ENCODE measurements at regions not wholly inside any gene's neighbourhood (a gene's known extent, or its start where the extent isn't known, plus 50 kb on each side); places are given as distances from the start of the nearest gene placed in this dataset.

GRCh38 chr21:28442085-28442484 lies 550.6 kb downstream of the LTN1 start:
- no TSS peak for BruUV-seq (replicated peaks)
- intact Hi-C loops (cut with micrococcal nuclease; ENCODE audit: unreplicated experiment), result no loop called here
- CTCF ChIA-PET, result no interaction called here
- Histone ChIP-seq H3K27ac (ENCODE audit: low read length) (no peak overlapping the region), H3K4me1 (ENCODE audit: control insufficient read depth, insufficient read depth, low read length) (no peaks in the 10 kb centered on the region), H3K4me3 (ENCODE audit: low read depth in 2 of 2, low read length in 2 of 2) (no peak overlapping the region), H3K9me3 (ENCODE audit: control insufficient read depth, insufficient read depth, low read depth, low read length) (no peaks in the 10 kb centered on the region), H3K36me3 (ENCODE audit: control insufficient read depth, insufficient read depth, low read length) (no peaks in the 10 kb centered on the region), H3K27me3 (ENCODE audit: control insufficient read depth, insufficient read depth, low read length) (no peaks in the 10 kb centered on the region)
- no peak for DNase-seq (ENCODE audit: low read depth, low spot score)
- POLR2A ChIA-PET, result no interaction called here
- no peak for ATAC-seq
- TF ChIP-seq POLR2AphosphoS5 (IDR thresholded peaks at IDR 0.05; ENCODE audit: low read depth, low read length) (no peak), SIN3A (IDR thresholded peaks at IDR 0.05; ENCODE audit: borderline replicate concordance, insufficient read depth, low read depth, low read length) (no peak), REST (IDR thresholded peaks at IDR 0.05; ENCODE audit: insufficient read depth in 1 of 2, low read depth in 2 of 2, low read length in 1 of 2) (no peak), CTCF (IDR thresholded peaks at IDR 0.05) (no peak), TCF7L2 (IDR thresholded peaks at IDR 0.05; ENCODE audit: low read depth, low read length) (no peak)
- in situ Hi-C loops (cut with HindIII; ENCODE audit: low pct_unique_long_range_greater_than_20kb, low sequenced_read_pairs), result no loop called here

GRCh38 chr21:28439788-28440187 lies 552.9 kb downstream of the LTN1 start:
- Histone ChIP-seq H3K4me3 (ENCODE audit: low read depth in 2 of 2, low read length in 2 of 2) (no peak overlapping the region), H3K27me3 (ENCODE audit: control insufficient read depth, insufficient read depth, low read length) (no peaks in the 10 kb centered on the region), H3K27ac (ENCODE audit: low read length) (no peak overlapping the region), H3K4me1 (ENCODE audit: control insufficient read depth, insufficient read depth, low read length) (no peaks in the 10 kb centered on the region), H3K9me3 (ENCODE audit: control insufficient read depth, insufficient read depth, low read depth, low read length) (no peaks in the 10 kb centered on the region), H3K36me3 (ENCODE audit: control insufficient read depth, insufficient read depth, low read length) (no peaks in the 10 kb centered on the region)
- intact Hi-C loops (cut with micrococcal nuclease; ENCODE audit: unreplicated experiment), result no loop called here
- no TSS peak for BruUV-seq (replicated peaks)
- POLR2A ChIA-PET, result no interaction called here
- ATAC-seq, result no peak
- no peak for DNase-seq (ENCODE audit: low read depth, low spot score)
- TF ChIP-seq SIN3A (IDR thresholded peaks at IDR 0.05; ENCODE audit: borderline replicate concordance, insufficient read depth, low read depth, low read length), result no peak
- TF ChIP-seq POLR2AphosphoS5 (IDR thresholded peaks at IDR 0.05; ENCODE audit: low read depth, low read length), result no peak
- TF ChIP-seq TCF7L2 (IDR thresholded peaks at IDR 0.05; ENCODE audit: low read depth, low read length), result no peak
- TF ChIP-seq CTCF (IDR thresholded peaks at IDR 0.05), result no peak
- no peak for TF ChIP-seq REST (IDR thresholded peaks at IDR 0.05; ENCODE audit: insufficient read depth in 1 of 2, low read depth in 2 of 2, low read length in 1 of 2)
- in situ Hi-C loops (cut with HindIII; ENCODE audit: low pct_unique_long_range_greater_than_20kb, low sequenced_read_pairs), result no loop called here
- CTCF ChIA-PET, result no interaction called here
